GM13976 (cell line): ENCODE measurements at regions not wholly inside any gene's neighbourhood (a gene's known extent, or its start where the extent isn't known, plus 50 kb on each side); places are given as distances from the start of the nearest gene placed in this dataset.

Experiments used
- DNase-seq: peaks from one replicate; pipeline ENCODE4 v3.0.0; 2012; ENCODE audit warnings: low spot score
- CTCF ChIP-seq: IDR thresholded peaks from 2 replicates; pipeline ENCODE4 v1.5.1; 2012; ENCODE audit warnings: borderline replicate concordance, mild to moderate bottlenecking; ENCODE audit not compliant: insufficient read depth; ENCODE audit errors: extremely low read depth, missing control alignments, control extremely low read depth
- in situ Hi-C: fragments of 300-500 bp; cut with MboI; formaldehyde crosslinking; loops from one replicate; pipeline ENCODE4 v1.12.0; 2022; ENCODE audit warnings: low sequenced_read_pairs, mixed read lengths, inconsistent platforms; ENCODE audit not compliant: unreplicated experiment

- in situ Hi-C loops: no loop called here
- DNase-seq: no peak
- TF ChIP-seq CTCF: no peak
These were observed 72.6 kb upstream of the NSMCE3 start for GRCh38 chr15:29342201-29342600.

- in situ Hi-C loops: no loop called here
- no peak for TF ChIP-seq CTCF
- DNase-seq: no peak
These were observed 67.7 kb upstream of the NSMCE3 start for GRCh38 chr15:29337156-29337959.

- DNase-seq: no peak
- TF ChIP-seq CTCF: no peak
- in situ Hi-C loops: no loop called here
These were observed 64.9 kb upstream of the NSMCE3 start for GRCh38 chr15:29334544-29334943.

- in situ Hi-C loops: no loop called here
- no peak for DNase-seq
- TF ChIP-seq CTCF: no peak
These were observed 63.6 kb upstream of the NSMCE3 start for GRCh38 chr15:29333261-29333660.

- in situ Hi-C loops: no loop called here
- DNase-seq: no peak
- no peak for TF ChIP-seq CTCF
These were observed 62.0 kb upstream of the NSMCE3 start for GRCh38 chr15:29331669-29332068.

- no peak for DNase-seq
- TF ChIP-seq CTCF: no peak
- in situ Hi-C loops: no loop called here
These were observed 61.4 kb upstream of the NSMCE3 start for GRCh38 chr15:29331071-29331470.
